T-helper 2 cell treated with Interferon-gamma antibody and Interleukin-4, amounts not matched to agents 5 μg/mL and 100 μg/mL, for 36 hours (primary cell): ENCODE measurements at regions not wholly inside any gene's neighbourhood (a gene's known extent, or its start where the extent isn't known, plus 50 kb on each side); places are given as distances from the start of the nearest gene placed in this dataset.

ENCODE experiments used
- DNase-seq: peaks from one replicate; pipeline ENCODE4 v3.0.0; 2021; ENCODE audit warnings: low spot score
- H3K27ac Mint-ChIP-seq: one replicate; pipeline ENCODE4 v1.8.0; 2021; ENCODE audit warnings: mild to moderate bottlenecking, mixed read lengths
- H3K27me3 Mint-ChIP-seq: one replicate; pipeline ENCODE4 v1.8.0; 2021; ENCODE audit warnings: low read depth, mixed read lengths
- H3K36me3 Mint-ChIP-seq: one replicate; pipeline ENCODE4 v1.8.0; 2021; ENCODE audit warnings: low read depth, mixed read lengths
- H3K4me1 Mint-ChIP-seq: one replicate; pipeline ENCODE4 v1.8.0; 2021; ENCODE audit warnings: low read depth, mixed read lengths
- H3K4me3 Mint-ChIP-seq: one replicate; pipeline ENCODE4 v1.8.0; 2022; ENCODE audit warnings: mild to moderate bottlenecking, moderate library complexity, mixed read lengths
- H3K9me3 Mint-ChIP-seq: one replicate; pipeline ENCODE4 v1.8.0; 2021; ENCODE audit warnings: mixed read lengths

GRCh38 chr6:145225500-145225899 is 509.8 kb downstream of the EPM2A start:
- DNase-seq: no peak
- Mint-ChIP-seq H3K27me3 (peaks cover 3% of the 10 kb centered on the region), H3K9me3 (no peaks in the 10 kb centered on the region), H3K36me3 (no peaks in the 10 kb centered on the region), H3K4me1 (no peaks in the 10 kb centered on the region), H3K27ac (no peak overlapping the region), H3K4me3 (no peak overlapping the region)

GRCh38 chr6:145227593-145227992 is 507.7 kb downstream of the EPM2A start:
- no peaks in the 10 kb centered on the region for H3K27me3 Mint-ChIP-seq
- no peaks in the 10 kb centered on the region for H3K36me3 Mint-ChIP-seq
- H3K4me3 Mint-ChIP-seq: no peak overlapping the region
- no peak overlapping the region for H3K27ac Mint-ChIP-seq
- no peak for DNase-seq
- no peaks in the 10 kb centered on the region for H3K9me3 Mint-ChIP-seq
- no peaks in the 10 kb centered on the region for H3K4me1 Mint-ChIP-seq

GRCh38 chr6:145228962-145229582 is 506.2 kb downstream of the EPM2A start:
- no peaks in the 10 kb centered on the region for H3K9me3 Mint-ChIP-seq
- no peak for DNase-seq
- no peaks in the 10 kb centered on the region for H3K4me1 Mint-ChIP-seq
- H3K4me3 Mint-ChIP-seq: no peak overlapping the region
- no peaks in the 10 kb centered on the region for H3K27me3 Mint-ChIP-seq
- H3K36me3 Mint-ChIP-seq: no peaks in the 10 kb centered on the region
- H3K27ac Mint-ChIP-seq: no peak overlapping the region

GRCh38 chr6:145233955-145234354 is 501.4 kb downstream of the EPM2A start:
- no peaks in the 10 kb centered on the region for H3K36me3 Mint-ChIP-seq
- no peaks in the 10 kb centered on the region for H3K9me3 Mint-ChIP-seq
- DNase-seq: no peak
- no peaks in the 10 kb centered on the region for H3K27me3 Mint-ChIP-seq
- H3K27ac Mint-ChIP-seq: no peak overlapping the region
- H3K4me1 Mint-ChIP-seq: no peaks in the 10 kb centered on the region
- H3K4me3 Mint-ChIP-seq: no peak overlapping the region

GRCh38 chr6:145235207-145235606 is 500.1 kb downstream of the EPM2A start:
- Mint-ChIP-seq H3K4me3 (no peak overlapping the region), H3K27me3 (no peaks in the 10 kb centered on the region), H3K27ac (no peak overlapping the region), H3K36me3 (no peaks in the 10 kb centered on the region), H3K9me3 (no peaks in the 10 kb centered on the region), H3K4me1 (no peaks in the 10 kb centered on the region)
- DNase-seq: no peak

- Mint-ChIP-seq H3K9me3 (no peaks in the 10 kb centered on the region), H3K27ac (no peak overlapping the region), H3K4me3 (no peak overlapping the region), H3K27me3 (peaks cover 3% of the 10 kb centered on the region), H3K36me3 (no peaks in the 10 kb centered on the region), H3K4me1 (no peaks in the 10 kb centered on the region)
- DNase-seq: no peak
Measured at GRCh38 chr6:145238787-145239186, 496.5 kb downstream of the EPM2A start.

GRCh38 chr6:145241039-145241438 is 494.3 kb downstream of the EPM2A start:
- Mint-ChIP-seq H3K27ac (no peak overlapping the region), H3K27me3 (peaks cover 3% of the 10 kb centered on the region), H3K4me3 (no peak overlapping the region), H3K4me1 (no peaks in the 10 kb centered on the region), H3K9me3 (no peaks in the 10 kb centered on the region), H3K36me3 (no peaks in the 10 kb centered on the region)
- DNase-seq: no peak

- no peaks in the 10 kb centered on the region for H3K9me3 Mint-ChIP-seq
- DNase-seq: no peak
- no peaks in the 10 kb centered on the region for H3K4me1 Mint-ChIP-seq
- no peaks in the 10 kb centered on the region for H3K36me3 Mint-ChIP-seq
- peaks cover 3% of the 10 kb centered on the region for H3K27me3 Mint-ChIP-seq
- no peak overlapping the region for H3K27ac Mint-ChIP-seq
- no peak overlapping the region for H3K4me3 Mint-ChIP-seq
Measured at GRCh38 chr6:145241721-145242120, 493.6 kb downstream of the EPM2A start.

- no peaks in the 10 kb centered on the region for H3K9me3 Mint-ChIP-seq
- DNase-seq: no peak
- no peak overlapping the region for H3K27ac Mint-ChIP-seq
- H3K27me3 Mint-ChIP-seq: peaks cover 3% of the 10 kb centered on the region
- no peak overlapping the region for H3K4me3 Mint-ChIP-seq
- H3K4me1 Mint-ChIP-seq: no peaks in the 10 kb centered on the region
- no peaks in the 10 kb centered on the region for H3K36me3 Mint-ChIP-seq
Measured at GRCh38 chr6:145244349-145245100, 490.8 kb downstream of the EPM2A start.

GRCh38 chr6:145245119-145245518 is 490.2 kb downstream of the EPM2A start:
- Mint-ChIP-seq H3K27me3 (peaks cover 3% of the 10 kb centered on the region), H3K9me3 (no peaks in the 10 kb centered on the region), H3K27ac (no peak overlapping the region), H3K4me3 (no peak overlapping the region), H3K36me3 (no peaks in the 10 kb centered on the region), H3K4me1 (no peaks in the 10 kb centered on the region)
- DNase-seq: no peak

GRCh38 chr6:145247692-145248419 is 487.5 kb downstream of the EPM2A start:
- no peak overlapping the region for H3K4me3 Mint-ChIP-seq
- no peaks in the 10 kb centered on the region for H3K4me1 Mint-ChIP-seq
- no peaks in the 10 kb centered on the region for H3K36me3 Mint-ChIP-seq
- no peak for DNase-seq
- H3K9me3 Mint-ChIP-seq: no peaks in the 10 kb centered on the region
- no peak overlapping the region for H3K27ac Mint-ChIP-seq
- no peaks in the 10 kb centered on the region for H3K27me3 Mint-ChIP-seq

- no peak overlapping the region for H3K4me3 Mint-ChIP-seq
- H3K27me3 Mint-ChIP-seq: no peaks in the 10 kb centered on the region
- no peaks in the 10 kb centered on the region for H3K36me3 Mint-ChIP-seq
- H3K9me3 Mint-ChIP-seq: no peaks in the 10 kb centered on the region
- no peak for DNase-seq
- no peaks in the 10 kb centered on the region for H3K4me1 Mint-ChIP-seq
- H3K27ac Mint-ChIP-seq: no peak overlapping the region
Measured at GRCh38 chr6:145250436-145250835, 484.9 kb downstream of the EPM2A start.

GRCh38 chr6:145252737-145253136 is 482.6 kb downstream of the EPM2A start:
- Mint-ChIP-seq H3K4me1 (no peaks in the 10 kb centered on the region), H3K4me3 (no peak overlapping the region), H3K27ac (no peak overlapping the region), H3K27me3 (no peaks in the 10 kb centered on the region), H3K9me3 (no peaks in the 10 kb centered on the region), H3K36me3 (no peaks in the 10 kb centered on the region)
- no peak for DNase-seq

GRCh38 chr6:145254649-145255401 is 480.5 kb downstream of the EPM2A start:
- Mint-ChIP-seq H3K27ac (no peak overlapping the region), H3K9me3 (no peaks in the 10 kb centered on the region), H3K27me3 (no peaks in the 10 kb centered on the region), H3K36me3 (no peaks in the 10 kb centered on the region), H3K4me1 (no peaks in the 10 kb centered on the region), H3K4me3 (no peak overlapping the region)
- DNase-seq: no peak
